Osteoblast (primary cell): ENCODE measurements at regions not wholly inside any gene's neighbourhood (a gene's known extent, or its start where the extent isn't known, plus 50 kb on each side); places are given as distances from the start of the nearest gene placed in this dataset.

Source experiments
- DNase-seq: peaks from one replicate; pipeline ENCODE4 v3.0.0; 2011; ENCODE audit warnings: low spot score, mixed read lengths; ENCODE audit not compliant: insufficient read length; ENCODE audit errors: missing footprints
- H2AFZ ChIP-seq: 2 replicates; pipeline ENCODE4 v1.6.0; 2011; ENCODE audit warnings: mild to moderate bottlenecking, low read length
- H3K27ac ChIP-seq: 2 replicates; pipeline ENCODE4 v1.5.1; 2011; ENCODE audit warnings: mild to moderate bottlenecking, low read depth, low read length, moderate library complexity
- H3K27me3 ChIP-seq: 2 replicates; pipeline ENCODE4 v1.6.0; 2012; ENCODE audit warnings: mild to moderate bottlenecking, control low read depth, inconsistent platforms, low read length, moderate library complexity; ENCODE audit not compliant: insufficient read depth
- H3K36me3 ChIP-seq: 2 replicates; pipeline ENCODE4 v1.5.1; 2011; ENCODE audit warnings: mild to moderate bottlenecking, low read length, control low read depth, moderate library complexity; ENCODE audit not compliant: insufficient read depth
- H3K4me1 ChIP-seq: 2 replicates; pipeline ENCODE4 v1.5.1; 2011; ENCODE audit warnings: mild to moderate bottlenecking, low read length, control low read depth, moderate library complexity; ENCODE audit not compliant: insufficient read depth
- H3K4me2 ChIP-seq: 2 replicates; pipeline ENCODE4 v1.6.0; 2011; ENCODE audit warnings: mild to moderate bottlenecking, low read length; ENCODE audit not compliant: insufficient read depth
- H3K4me3 ChIP-seq: fragments of 200-600 bp; sonication (generic); 3 replicates; pipeline ENCODE4 v1.5.1; 2012; ENCODE audit warnings: mild to moderate bottlenecking, low read length, inconsistent platforms; ENCODE audit not compliant: insufficient read depth
- H3K79me2 ChIP-seq: 2 replicates; pipeline ENCODE4 v1.6.0; 2012; ENCODE audit warnings: mild to moderate bottlenecking, low read length, control low read depth, inconsistent platforms; ENCODE audit not compliant: insufficient read depth
- H3K9me3 ChIP-seq: 2 replicates; pipeline ENCODE4 v1.5.1; 2011; ENCODE audit warnings: low read depth, low read length, control low read depth
- H4K20me1 ChIP-seq: 2 replicates; pipeline ENCODE4 v1.6.0; 2012; ENCODE audit warnings: mild to moderate bottlenecking, low read length, control low read depth; ENCODE audit not compliant: insufficient read depth
- TF ChIP-seq, protein P1 (sequence below): IDR thresholded peaks from 2 replicates; pipeline ENCODE4 v1.5.1; 2011; ENCODE audit warnings: mild to moderate bottlenecking, low read depth, low read length, moderate library complexity; ENCODE audit errors: extremely low read depth

DNA sequence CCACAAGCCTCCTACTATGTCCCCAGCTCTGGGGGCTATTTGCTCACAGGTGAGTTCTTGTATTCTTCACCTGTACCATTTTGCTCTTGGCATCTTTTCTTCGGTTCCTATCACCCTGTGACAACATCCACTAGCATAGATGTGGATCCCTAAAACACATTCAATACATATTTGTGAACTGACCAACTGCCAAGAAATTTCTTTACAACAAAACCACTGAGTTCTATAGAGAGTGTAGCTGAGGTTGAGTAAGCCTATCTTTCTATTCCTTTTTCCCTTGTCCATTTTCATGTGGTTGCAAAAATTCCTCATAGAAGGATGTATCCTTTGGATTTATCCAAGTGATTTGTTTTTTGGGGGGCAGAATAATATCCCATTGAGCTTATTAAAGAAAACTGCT lies 192.7 kb upstream of the ITGA4 start:
- Histone ChIP-seq H3K27me3 (no peaks in the 10 kb centered on the region), H3K4me1 (no peaks in the 10 kb centered on the region), H3K9me3 (no peaks in the 10 kb centered on the region), H2AFZ (no peak overlapping the region), H3K4me2 (no peak overlapping the region), H4K20me1 (no peaks in the 10 kb centered on the region), H3K27ac (no peak overlapping the region), H3K79me2 (no peaks in the 10 kb centered on the region), H3K36me3 (no peaks in the 10 kb centered on the region), H3K4me3 (no peak overlapping the region)
- no peak for DNase-seq
- TF ChIP-seq, protein P1, sequence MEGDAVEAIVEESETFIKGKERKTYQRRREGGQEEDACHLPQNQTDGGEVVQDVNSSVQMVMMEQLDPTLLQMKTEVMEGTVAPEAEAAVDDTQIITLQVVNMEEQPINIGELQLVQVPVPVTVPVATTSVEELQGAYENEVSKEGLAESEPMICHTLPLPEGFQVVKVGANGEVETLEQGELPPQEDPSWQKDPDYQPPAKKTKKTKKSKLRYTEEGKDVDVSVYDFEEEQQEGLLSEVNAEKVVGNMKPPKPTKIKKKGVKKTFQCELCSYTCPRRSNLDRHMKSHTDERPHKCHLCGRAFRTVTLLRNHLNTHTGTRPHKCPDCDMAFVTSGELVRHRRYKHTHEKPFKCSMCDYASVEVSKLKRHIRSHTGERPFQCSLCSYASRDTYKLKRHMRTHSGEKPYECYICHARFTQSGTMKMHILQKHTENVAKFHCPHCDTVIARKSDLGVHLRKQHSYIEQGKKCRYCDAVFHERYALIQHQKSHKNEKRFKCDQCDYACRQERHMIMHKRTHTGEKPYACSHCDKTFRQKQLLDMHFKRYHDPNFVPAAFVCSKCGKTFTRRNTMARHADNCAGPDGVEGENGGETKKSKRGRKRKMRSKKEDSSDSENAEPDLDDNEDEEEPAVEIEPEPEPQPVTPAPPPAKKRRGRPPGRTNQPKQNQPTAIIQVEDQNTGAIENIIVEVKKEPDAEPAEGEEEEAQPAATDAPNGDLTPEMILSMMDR = no peak

DNA sequence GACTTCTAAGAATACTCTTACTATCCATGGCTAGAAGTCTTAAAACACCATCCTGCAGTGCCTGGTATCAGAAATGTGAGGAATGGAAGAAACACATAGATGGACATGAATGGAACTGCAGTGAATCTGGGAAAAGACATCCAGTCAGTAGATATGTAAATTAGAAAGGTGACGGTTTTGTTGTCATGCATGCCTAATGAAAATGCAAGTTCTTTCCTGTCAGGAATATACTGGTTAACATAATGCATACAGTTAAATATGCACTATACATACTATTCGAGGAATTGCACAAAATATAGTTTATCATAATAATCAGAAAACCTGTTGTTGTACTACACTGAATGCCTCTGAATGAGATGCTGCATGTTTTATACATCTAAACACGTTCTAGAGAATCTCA lies 190.6 kb upstream of the ITGA4 start:
- Histone ChIP-seq H3K36me3 (no peaks in the 10 kb centered on the region), H3K4me2 (no peak overlapping the region), H2AFZ (no peak overlapping the region), H3K27ac (no peak overlapping the region), H3K4me1 (no peaks in the 10 kb centered on the region), H3K4me3 (no peak overlapping the region), H3K27me3 (no peaks in the 10 kb centered on the region), H3K79me2 (no peaks in the 10 kb centered on the region), H3K9me3 (no peaks in the 10 kb centered on the region), H4K20me1 (no peaks in the 10 kb centered on the region)
- DNase-seq = no peak
- TF ChIP-seq, protein P1 = no peak

DNA sequence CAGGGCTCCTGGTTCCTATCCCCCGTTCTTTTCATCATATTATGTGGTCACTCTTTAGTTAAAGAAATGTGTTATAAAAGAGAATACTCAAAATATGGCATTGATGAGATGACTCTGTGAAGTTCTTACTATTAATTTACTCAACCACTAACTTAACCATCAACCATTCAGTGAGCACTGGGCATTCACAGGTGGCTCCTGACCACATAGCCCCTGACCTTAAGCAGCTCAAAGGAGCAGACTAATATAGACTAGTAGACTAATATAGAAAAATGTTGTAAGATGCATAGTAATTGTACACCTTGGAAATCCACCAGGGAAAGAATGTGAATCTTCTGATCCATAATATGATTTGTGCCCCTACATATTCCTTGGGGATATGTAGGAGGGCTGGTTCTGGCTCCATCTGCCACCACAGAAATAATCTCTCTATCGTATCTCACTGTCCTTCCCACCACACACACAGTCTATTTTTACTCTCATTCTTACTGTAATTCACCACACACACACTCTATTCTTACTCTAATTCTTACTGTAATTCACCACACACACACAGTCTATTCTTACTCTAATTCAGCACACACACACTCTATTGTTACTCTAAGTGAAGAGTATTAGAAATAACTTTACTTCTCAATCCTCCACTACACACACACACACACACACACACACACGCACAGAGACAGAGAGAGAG lies 188.9 kb upstream of the ITGA4 start:
- Histone ChIP-seq H4K20me1 (no peaks in the 10 kb centered on the region), H3K27ac (no peak overlapping the region), H2AFZ (no peak overlapping the region), H3K4me2 (no peak overlapping the region), H3K27me3 (no peaks in the 10 kb centered on the region), H3K9me3 (no peaks in the 10 kb centered on the region), H3K79me2 (no peaks in the 10 kb centered on the region), H3K4me3 (no peak overlapping the region), H3K4me1 (no peaks in the 10 kb centered on the region), H3K36me3 (no peaks in the 10 kb centered on the region)
- TF ChIP-seq, protein P1 = no peak
- DNase-seq = no peak

DNA sequence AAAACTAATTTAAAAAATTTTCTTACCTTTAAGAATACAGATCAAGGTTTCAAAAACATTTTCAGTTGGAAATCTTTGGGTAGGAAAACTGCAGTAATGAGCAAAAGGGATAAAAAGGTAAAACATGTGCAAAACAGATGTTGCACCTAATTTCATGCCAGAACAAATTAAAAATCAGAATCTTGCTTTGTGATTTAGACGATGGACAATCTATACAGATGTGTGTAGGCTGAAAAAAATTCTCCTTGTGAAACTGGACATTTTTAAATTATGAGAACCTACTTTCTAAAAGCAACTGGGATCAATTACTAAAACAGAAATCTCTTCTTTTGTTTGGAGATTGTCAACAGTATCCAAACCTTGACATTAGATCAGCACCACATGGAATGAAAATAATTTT lies 183.2 kb upstream of the ITGA4 start:
- TF ChIP-seq, protein P1 = no peak
- Histone ChIP-seq H3K9me3 (no peaks in the 10 kb centered on the region), H3K4me3 (no peak overlapping the region), H3K27me3 (no peaks in the 10 kb centered on the region), H3K4me1 (no peaks in the 10 kb centered on the region), H4K20me1 (no peaks in the 10 kb centered on the region), H3K36me3 (no peaks in the 10 kb centered on the region), H3K4me2 (no peak overlapping the region), H3K27ac (no peak overlapping the region), H3K79me2 (no peaks in the 10 kb centered on the region), H2AFZ (no peak overlapping the region)
- DNase-seq = no peak
